SH-SY5Y (cell line): ENCODE measurements at regions not wholly inside any gene's neighbourhood (a gene's known extent, or its start where the extent isn't known, plus 50 kb on each side); places are given as distances from the start of the nearest gene placed in this dataset.

Experiments used
- GATA2 ChIP-seq: IDR thresholded peaks from 2 replicates; pipeline ENCODE4 v1.6.1; 2011; ENCODE audit warnings: mild to moderate bottlenecking, low read depth, low read length
- GATA3 ChIP-seq: IDR thresholded peaks from 2 replicates; pipeline ENCODE4 v1.6.1; 2011; ENCODE audit warnings: low read depth, mild to moderate bottlenecking, low read length, moderate library complexity

GRCh38 chr11:127632976-127633680, 632.6 kb upstream of the KIRREL3 start:
- TF ChIP-seq GATA3 (no peak), GATA2 (no peak)

- TF ChIP-seq GATA3 (no peak), GATA2 (no peak)
Measured at GRCh38 chr11:127632546-127632945, 632.0 kb upstream of the KIRREL3 start.

- TF ChIP-seq GATA2, result no peak
- no peak for TF ChIP-seq GATA3
Measured at GRCh38 chr11:127631974-127632373, 631.4 kb upstream of the KIRREL3 start.

GRCh38 chr11:127629200-127629599, 628.6 kb upstream of the KIRREL3 start:
- no peak for TF ChIP-seq GATA2
- TF ChIP-seq GATA3, result no peak

- TF ChIP-seq GATA3 (no peak), GATA2 (no peak)
Measured at GRCh38 chr11:127628458-127628785, 627.9 kb upstream of the KIRREL3 start.

GRCh38 chr11:127627629-127628457, 627.3 kb upstream of the KIRREL3 start:
- TF ChIP-seq GATA2, result no peak
- TF ChIP-seq GATA3, result no peak

GRCh38 chr11:127627204-127627603, 626.6 kb upstream of the KIRREL3 start:
- no peak for TF ChIP-seq GATA2
- TF ChIP-seq GATA3, result no peak

GRCh38 chr11:127625402-127625801, 624.8 kb upstream of the KIRREL3 start:
- TF ChIP-seq GATA3 (no peak), GATA2 (no peak)

- no peak for TF ChIP-seq GATA2
- no peak for TF ChIP-seq GATA3
Measured at GRCh38 chr11:127624306-127624856, 623.8 kb upstream of the KIRREL3 start.

- TF ChIP-seq GATA2 (no peak), GATA3 (no peak)
Measured at GRCh38 chr11:127622686-127623085, 622.1 kb upstream of the KIRREL3 start.

GRCh38 chr11:127620671-127621070, 620.1 kb upstream of the KIRREL3 start:
- no peak for TF ChIP-seq GATA2
- TF ChIP-seq GATA3, result no peak

GRCh38 chr11:127619946-127620345, 619.4 kb upstream of the KIRREL3 start:
- TF ChIP-seq GATA2 (no peak), GATA3 (no peak)

GRCh38 chr11:127618721-127619120, 618.2 kb upstream of the KIRREL3 start:
- TF ChIP-seq GATA3 (no peak), GATA2 (no peak)

- no peak for TF ChIP-seq GATA2
- TF ChIP-seq GATA3, result no peak
Measured at GRCh38 chr11:127616158-127616557, 615.6 kb upstream of the KIRREL3 start.

GRCh38 chr11:127612607-127613006, 612.0 kb upstream of the KIRREL3 start:
- TF ChIP-seq GATA3 (no peak), GATA2 (no peak)
